NCI-H69 (cell line): ENCODE measurements at regions not wholly inside any gene's neighbourhood (a gene's known extent, or its start where the extent isn't known, plus 50 kb on each side); places are given as distances from the start of the nearest gene placed in this dataset.

Experiments
- DNase-seq: peaks from one replicate; lab custom pipeline; 2025; lab: John Stamatoyannopoulos, UW

- DNase-seq, result peak; percentile 56
These were observed 615.7 kb downstream of the INSC start for GRCh38 chr11:15730263-15730994.

GRCh38 chr11:15730995-15731385, 616.3 kb downstream of the INSC start:
- no peak for DNase-seq

- peak; percentile 8 for DNase-seq
These were observed 620.6 kb downstream of the SOX6 start for GRCh38 chr11:15735706-15736105.

DNA sequence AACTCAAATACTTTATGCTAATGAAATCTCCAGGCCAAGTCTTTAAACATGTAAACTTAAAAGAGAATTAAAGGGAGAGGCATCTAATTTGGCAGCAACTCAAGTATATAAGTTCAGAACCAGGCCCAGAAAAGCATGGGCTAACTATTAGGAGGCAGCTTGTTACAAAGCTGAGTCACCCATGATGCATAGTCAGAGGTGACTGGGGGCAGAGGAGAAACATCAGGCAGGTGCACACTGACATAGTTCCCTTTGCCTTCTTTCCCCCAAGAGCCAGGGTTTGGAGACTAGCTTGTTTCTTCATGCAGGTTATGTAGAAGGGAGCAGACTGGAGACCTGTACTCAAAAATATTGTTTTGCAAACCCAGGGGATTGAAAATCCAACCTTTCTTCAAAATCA, 619.0 kb downstream of the SOX6 start:
- DNase-seq, result no peak

DNA sequence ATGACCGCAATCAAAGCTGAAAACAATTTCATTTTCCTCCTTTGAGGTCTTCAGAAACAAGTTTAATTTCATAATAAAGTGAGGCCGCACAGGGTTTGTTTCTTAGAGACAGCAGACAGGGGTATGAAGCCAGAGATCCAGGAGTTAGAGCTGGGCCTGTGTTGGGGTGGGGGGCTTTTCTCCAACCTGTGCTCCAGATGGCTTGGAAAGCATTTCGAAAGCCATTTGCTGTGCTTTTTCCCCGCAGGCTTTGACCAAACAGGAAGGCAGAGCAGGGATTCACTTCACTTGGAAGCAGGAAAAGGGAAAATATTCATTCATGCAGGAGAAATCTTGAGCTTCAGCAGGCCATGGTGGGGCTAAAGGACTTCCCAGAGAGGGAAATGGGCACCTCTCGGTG, 617.4 kb downstream of the SOX6 start:
- no peak for DNase-seq

GRCh38 chr11:15742626-15743519, 613.5 kb downstream of the SOX6 start:
- peak; percentile 16 for DNase-seq

GRCh38 chr11:15744693-15745092, 611.7 kb downstream of the SOX6 start:
- no peak for DNase-seq

GRCh38 chr11:15745266-15745665, 611.1 kb downstream of the SOX6 start:
- no peak for DNase-seq

GRCh38 chr11:15747671-15748070, 608.7 kb downstream of the SOX6 start:
- DNase-seq, result no peak

DNA sequence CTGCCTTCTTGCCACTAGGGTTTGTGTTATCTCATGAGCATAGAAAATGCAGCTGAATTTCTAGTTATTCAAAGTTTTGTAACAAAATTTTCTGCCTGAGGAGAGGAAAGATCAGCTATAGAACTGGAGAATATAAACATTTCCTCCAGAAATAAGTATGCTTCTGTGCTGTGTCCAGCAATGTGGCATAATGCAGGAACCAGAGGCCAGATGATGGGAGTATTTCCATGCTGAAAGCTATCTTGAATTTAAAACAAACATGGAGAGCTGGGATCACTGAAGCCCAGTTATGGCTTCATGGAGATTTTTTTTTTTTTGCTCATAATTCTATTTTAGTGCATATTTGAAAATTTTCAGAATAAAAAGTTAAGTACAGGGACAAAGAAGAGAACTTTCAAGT, 608.2 kb downstream of the SOX6 start:
- DNase-seq, result no peak

DNA sequence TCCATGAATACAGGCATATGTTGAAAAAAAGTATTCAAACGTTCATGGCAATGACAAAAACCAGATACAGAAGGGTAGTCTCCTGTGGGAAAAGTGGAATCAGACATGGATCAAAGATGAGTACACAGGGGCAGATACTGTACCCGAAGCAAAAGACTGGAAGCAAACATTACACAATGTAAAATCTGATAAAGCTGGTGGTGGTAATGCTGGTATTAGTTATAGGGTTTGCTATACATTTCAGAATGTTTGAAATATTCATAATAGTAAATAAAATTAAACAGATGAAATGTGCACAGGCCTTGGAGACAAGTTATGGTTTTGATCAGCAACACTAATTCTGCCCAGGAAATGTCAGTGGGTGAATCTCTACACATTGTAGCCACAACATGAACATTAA, 607.6 kb downstream of the SOX6 start:
- no peak for DNase-seq

DNA sequence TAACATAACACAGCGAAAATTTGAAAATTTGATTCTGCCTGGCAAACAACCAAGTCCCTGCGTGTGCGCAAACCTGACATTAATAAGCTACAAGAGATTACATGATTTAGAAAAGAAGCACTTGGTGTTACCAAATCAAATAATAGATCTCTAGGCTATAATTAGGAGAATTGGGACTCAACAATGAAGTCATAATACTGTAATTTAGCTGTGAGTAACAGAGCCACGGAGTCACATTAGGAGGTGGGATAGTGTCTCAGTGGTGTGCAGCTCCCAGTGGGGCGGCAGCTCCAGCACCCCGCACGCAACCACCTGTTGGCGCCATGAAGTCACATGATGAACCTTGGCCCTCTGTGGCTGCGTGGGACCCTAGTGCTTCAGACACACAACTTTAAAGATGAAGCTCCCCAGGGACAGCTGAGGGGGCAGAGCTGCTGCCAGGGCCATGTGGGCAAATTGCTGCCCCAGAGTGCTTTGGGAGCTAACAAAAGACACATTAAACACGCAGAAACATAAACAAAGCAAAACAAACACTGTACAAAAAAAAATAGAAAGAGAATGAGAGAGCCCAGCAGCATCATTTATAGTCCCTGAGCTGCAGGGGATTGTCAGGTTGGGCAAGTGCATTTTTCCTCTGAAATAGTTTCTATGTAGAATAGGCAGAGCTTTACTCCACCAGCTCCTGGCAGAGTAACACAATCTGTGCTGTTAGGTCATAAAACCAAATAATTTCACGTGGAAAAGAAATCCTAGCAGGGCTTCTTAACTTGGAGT, 605.6 kb downstream of the SOX6 start:
- peak; percentile 100 for DNase-seq

DNA sequence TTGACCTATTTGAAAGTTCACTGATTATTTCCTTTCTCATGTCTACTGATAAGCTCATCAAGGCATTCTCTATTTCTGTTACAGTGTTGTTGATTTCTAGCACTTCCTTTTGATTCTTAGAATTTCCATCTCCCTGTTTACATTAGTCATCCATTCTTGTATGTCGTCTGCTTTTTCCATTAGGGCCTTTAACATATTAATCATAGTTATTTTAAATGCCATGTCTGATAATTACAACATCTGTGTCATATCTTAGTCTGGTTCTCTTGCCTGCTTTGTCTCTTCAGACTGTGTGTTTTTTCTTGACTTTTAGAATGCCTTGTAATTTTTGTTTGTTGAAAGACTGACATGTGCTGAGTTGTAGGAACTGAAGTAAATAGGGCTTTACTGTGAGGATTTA, 602.1 kb downstream of the SOX6 start:
- no peak for DNase-seq

DNA sequence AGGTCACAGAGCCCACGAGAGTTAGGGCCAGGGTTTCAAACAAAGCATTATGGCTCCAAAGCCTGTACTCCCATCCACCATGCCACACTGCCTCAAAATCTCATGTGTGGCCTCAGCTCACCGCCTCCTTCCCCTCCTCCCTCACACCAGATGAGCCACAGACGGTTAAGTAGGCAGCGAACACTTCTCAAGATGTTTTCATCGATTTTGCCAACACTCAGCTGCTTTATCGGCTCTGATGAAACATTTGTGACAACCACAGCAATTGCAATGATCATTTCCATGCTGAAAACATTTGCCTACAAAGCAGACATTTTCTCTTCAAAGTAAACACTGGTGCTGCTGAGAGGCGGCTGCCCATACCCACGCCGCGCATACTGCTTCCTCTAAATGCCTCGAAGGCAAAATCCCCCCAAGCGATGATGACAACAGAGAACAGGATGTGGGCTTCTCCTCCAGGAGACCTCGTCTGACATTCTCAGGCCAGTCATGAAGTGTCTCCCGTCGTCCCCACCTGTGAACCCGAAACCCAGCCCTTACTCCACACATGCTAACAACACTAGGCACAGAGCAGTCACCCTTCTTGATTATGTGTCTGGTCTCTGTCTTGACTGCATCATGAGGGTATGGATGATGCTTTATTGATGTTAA, 599.2 kb downstream of the SOX6 start:
- no peak for DNase-seq

DNA sequence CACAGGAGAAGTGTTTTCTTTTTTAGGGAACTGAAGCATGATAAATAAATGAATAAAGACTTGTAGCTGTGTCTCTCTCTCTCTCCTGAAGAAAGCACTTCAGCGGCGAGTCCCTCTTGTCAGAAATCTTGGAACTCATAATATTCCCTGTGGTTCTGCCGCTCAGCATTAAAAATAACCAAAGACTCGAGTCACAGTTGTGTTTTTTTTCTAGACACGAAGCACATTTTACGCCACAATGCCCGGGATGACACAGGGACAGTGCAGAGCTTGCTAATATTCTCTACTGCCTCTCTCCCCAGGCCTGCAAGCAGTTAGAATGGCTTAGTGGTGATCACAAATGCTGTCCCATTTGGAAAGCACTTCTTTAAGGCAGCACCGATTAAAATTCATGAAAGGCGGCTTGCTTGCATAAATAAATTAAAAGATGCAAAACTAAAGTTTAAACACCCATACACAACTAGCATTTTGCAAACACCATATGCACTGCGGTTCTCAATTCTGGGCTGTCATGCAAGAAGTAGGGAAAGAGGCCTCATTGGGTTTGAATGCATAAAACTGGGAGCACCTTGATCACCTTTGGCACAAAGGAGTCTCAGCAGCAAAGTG, 597.4 kb downstream of the SOX6 start:
- no peak for DNase-seq

- DNase-seq, result peak; percentile 86
These were observed 595.1 kb downstream of the SOX6 start for GRCh38 chr11:15761235-15761634.

- DNase-seq, result no peak
These were observed 592.0 kb downstream of the SOX6 start for GRCh38 chr11:15764326-15764725.

GRCh38 chr11:15764948-15765347, 591.4 kb downstream of the SOX6 start:
- no peak for DNase-seq

- DNase-seq, result no peak
These were observed 590.8 kb downstream of the SOX6 start for GRCh38 chr11:15765530-15765929.

- DNase-seq, result no peak
These were observed 588.0 kb downstream of the SOX6 start for GRCh38 chr11:15768321-15768720.

DNA sequence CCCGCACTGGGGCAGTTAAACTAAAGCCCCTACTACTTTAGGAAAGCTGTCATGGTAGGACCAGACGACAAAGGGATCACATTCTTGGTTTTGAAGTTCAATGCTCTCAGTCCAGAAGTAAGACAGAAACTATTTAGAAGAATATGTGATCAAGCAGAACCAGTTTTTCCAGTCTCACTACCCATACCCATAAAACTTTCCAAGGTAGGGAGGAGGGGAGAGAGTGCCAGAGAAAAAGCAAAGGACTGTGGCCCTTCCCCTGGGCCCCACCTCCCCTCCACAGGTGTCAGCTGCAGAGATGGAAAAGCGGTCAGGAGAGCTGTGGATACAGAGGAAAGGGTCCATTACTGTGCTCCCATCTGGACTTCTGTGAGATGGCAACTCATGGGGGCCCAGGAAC, 587.1 kb downstream of the SOX6 start:
- DNase-seq, result no peak
